ENCODE measurements at regions not wholly inside any gene's neighbourhood (a gene's known extent, or its start where the extent isn't known, plus 50 kb on each side); places are given as distances from the start of the nearest gene placed in this dataset.
"Not testable (repeated sequence)": the region's sequence is repeated elsewhere in the genome, so short reads cannot be mapped to it uniquely, and the experiment has no call there.

GRCh38 chr20:55099251-55099650 is 623.9 kb downstream of the DOK5 start:
- DNase-seq (ENCODE audit: extremely low read depth, low read depth) = no peak

GRCh38 chr20:55097621-55098020 is 622.2 kb downstream of the DOK5 start:
- DNase-seq (ENCODE audit: extremely low read depth, low read depth) = no peak

DNA sequence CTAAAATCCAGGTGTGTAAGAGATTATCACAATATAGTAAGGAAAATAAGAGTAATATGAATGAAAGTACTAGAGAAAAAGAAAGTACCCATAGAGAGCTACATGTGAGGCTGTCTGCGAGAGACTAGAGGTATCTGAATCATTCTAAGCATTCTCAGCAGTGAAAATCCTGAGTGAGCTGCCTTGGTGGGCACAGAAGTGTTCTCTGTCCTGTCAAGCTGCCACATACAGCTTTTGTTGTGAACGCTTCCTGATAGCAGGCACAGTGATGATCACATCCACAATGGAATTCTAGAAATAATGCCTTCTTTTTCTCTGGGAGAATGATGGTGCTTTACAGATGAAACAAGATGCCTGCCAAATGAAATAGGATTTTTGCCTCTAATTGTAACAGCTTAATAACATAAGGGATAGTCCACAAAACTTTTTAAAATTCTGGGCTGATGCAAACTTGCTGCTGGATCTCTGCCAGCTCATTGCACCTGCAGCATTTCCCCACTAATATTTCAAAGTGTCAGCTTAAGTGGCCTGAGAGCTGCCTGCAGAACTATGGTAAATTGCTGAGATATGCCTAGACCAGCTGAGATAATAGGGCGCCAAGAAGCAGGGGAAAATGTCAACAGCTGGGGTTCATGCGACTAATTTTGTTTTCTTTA is 620.5 kb downstream of the DOK5 start:
- no peak for DNase-seq (ENCODE audit: extremely low read depth, low read depth)

DNA sequence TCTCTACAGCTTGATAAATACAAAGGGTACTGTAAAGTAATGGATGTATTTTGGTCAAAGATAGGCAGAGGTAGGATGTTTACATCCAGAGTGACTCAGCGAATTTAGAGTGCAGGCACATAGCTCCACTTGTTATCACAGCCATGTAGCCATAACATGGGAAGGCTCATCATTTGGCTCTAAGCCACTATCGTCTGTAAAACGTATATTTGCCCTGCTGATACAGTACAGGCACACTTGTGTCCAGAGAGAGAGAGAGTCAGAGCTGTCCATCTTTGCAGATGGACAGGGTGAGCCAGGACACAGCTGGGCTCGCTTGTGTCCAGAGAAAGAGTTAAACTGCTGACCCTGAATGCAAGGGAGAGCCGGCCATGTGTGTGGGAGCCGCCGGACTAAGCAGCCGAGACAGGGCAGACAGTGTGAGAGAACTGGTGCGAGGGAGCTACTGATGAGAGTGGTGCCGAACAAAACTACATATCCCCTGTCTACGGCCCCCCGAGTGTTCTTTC is 619.0 kb downstream of the DOK5 start:
- DNase-seq (ENCODE audit: extremely low read depth, low read depth) = peak; percentile 3

DNA sequence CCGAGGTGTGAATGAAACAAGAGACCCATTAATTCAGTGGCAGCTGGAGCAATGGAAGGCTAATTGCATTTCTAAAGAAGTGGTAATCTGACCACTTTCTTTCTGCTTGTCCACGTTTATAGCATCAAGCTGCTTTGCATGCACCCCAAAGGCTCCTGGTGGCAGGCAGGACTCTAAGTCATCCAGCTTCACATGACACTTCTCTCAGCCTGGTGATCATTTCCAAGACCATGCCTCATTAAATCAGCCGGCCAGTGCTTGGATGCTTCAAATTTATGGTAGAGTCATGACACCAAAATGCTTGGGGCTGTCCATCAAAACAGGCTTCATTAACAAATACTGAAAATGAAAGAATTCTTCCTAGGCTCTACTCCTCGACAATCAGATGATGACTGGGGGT is 614.9 kb downstream of the DOK5 start:
- no peak for DNase-seq (ENCODE audit: extremely low read depth, low read depth)

GRCh38 chr20:55086421-55086820 is 611.0 kb downstream of the DOK5 start:
- no peak for DNase-seq (ENCODE audit: extremely low read depth, low read depth)

DNA sequence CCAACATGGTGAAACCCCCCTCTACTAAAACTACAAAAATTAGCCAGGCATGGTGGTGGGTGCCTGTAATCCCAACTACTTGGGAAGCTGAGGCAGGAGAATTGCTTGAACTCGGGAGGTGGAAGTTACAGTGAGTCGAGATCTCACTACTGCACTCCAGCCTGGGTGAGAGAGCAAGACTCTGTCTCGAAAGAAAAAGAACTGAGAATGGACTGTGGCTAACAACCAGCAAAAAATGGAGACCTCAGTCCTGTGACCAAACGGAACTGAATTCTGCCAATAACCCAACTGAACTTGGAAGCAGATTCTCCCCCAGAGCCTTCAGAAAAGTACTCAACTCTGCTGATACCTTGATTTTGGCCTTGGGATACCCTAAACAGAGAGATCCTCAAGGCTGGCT is 604.5 kb downstream of the DOK5 start:
- DNase-seq (ENCODE audit: extremely low read depth, low read depth) = no peak

DNA sequence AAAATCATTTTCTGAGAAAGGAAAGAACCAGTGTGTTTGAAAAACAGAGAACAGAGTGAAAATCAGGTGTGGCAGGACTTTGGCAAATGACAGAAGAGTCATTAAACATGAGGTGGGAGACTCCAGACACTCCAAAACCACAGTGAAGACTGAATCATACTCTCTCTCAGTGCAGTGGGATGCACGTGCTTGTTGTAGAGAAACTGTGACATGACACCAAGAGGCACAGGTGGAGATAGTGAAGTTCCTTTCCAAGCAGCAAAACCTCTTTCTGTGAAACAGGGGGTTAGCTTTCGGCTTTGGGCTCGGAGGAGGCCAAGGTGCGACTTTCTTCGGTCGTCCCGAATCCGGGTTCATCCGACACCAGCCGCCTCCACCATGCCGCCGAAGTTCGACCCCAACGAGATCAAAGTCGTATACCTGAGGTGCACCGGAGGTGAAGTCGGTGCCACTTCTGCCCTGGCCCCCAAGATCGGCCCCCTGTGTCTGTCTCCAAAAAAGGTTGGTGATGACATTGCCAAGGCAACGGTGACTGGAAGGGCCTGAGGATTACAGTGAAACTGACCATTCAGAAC is 599.0 kb downstream of the DOK5 start:
- not testable (repeated sequence) for DNase-seq (ENCODE audit: extremely low read depth, low read depth)

DNA sequence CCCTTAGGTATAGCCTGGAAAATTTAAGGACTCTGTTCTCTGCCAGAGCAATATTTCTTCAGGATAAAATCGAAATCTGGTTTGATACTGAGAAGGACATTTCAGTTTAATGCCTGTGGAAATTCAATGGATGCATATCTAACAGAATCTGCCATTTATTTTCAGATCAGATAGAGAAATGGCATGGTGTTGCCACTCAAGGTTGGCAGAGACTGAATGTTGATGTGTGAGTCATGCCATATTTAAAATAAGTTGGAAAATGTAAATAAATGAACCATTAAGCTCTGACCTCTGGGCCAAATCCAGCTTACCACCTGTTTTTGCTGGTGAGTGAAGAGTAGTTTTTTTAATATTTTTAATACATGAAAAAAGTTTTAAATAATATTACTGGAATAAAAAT is 594.6 kb downstream of the DOK5 start:
- no peak for DNase-seq (ENCODE audit: extremely low read depth, low read depth)

DNA sequence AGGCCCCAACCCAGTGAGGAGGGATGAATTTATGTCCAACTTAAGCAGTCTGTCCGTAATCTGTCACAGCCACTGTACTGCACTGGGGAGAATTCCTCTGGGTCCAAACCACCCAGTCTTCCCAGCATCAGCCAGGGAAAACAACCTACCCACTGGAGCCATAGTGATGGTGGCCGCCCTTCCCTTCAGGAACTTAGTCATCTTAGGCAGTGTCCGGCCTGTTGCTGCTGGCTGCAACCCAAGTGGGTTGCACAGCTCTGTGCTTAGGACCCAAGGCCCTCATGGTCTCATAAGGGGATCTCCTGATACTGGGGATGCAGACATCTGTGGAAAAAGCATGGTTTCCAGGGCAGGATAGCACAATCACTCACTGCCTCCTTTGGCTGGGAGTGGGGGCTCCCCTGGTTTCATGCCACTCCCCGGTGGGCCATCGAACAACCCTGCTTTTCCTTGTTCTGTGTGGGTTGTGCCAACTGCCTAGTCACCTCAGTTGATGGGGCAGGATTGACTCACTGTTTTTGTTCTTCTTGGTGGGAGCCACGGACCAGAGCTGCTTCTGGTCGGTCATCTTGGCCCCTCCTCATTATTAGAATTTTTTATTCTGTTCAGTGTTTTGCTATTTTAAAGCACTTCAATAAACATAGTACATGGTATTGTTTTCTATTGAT is 591.9 kb downstream of the DOK5 start:
- no peak for DNase-seq (ENCODE audit: extremely low read depth, low read depth)

GRCh38 chr20:55058938-55059337 is 583.5 kb downstream of the DOK5 start:
- no peak for DNase-seq (ENCODE audit: extremely low read depth, low read depth)

- DNase-seq (ENCODE audit: extremely low read depth, low read depth) = no peak
Measured at GRCh38 chr20:55057779-55058415, 582.5 kb downstream of the DOK5 start.

DNA sequence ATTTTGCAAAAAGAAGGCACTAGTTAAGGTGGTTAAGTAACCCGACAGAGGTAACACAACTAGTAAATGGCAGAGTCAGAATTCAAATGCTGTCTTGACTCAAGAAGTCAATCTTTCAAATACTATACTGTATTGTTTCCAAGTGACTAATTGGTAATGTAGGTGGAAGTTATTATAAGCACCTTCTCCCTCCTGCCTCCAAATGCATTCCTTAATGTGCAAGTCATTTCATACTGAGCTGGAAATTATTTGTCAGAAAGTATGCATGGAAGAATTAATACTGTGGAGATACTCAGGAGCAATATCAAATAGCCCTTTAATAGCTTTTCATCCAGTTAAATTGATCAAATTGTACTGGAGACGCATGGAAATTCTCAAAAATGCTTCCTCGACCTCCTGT is 579.1 kb downstream of the DOK5 start:
- no peak for DNase-seq (ENCODE audit: extremely low read depth, low read depth)

GRCh38 chr20:55053389-55053788 is 578.0 kb downstream of the DOK5 start:
- DNase-seq (ENCODE audit: extremely low read depth, low read depth) = no peak

GRCh38 chr20:55052459-55052858 is 577.1 kb downstream of the DOK5 start:
- no peak for DNase-seq (ENCODE audit: extremely low read depth, low read depth)

DNA sequence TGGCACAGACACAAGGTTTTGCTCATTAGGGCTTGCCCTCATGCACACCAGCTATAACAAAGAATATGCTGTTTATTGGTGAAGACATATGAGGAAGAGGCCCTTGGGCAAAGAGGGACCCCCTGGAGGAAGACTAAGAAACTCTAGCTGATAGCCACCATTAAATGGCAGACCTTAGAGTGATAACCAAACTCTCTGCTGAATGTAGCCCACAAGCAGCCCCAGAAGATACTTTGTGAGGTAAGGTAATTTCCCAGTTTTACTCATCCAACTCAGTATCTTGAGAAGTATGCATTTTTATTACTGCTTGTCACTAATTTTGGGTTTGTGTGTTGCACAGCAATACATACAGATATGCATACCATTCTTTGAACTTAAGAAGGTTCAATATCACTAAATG is 563.3 kb downstream of the DOK5 start:
- DNase-seq (ENCODE audit: extremely low read depth, low read depth) = no peak

DNA sequence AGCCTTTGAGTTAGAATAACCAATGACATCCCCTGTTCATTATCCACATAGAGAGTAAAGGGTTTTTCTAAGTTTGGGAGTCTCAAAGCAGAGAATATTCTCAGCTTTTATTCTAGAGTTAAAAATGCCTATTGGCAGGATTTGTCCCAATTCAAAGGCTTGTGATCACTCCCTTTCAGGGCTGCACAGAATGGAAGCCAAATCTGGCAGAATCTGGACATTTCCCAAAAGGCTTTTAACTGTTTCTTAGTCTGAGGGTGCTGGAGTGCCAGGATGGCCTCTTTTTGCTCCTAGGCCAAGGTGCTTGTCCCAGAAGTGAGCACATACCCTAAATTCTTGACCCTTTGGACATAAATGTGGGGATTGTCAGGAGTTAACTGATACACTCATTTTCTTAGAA is 556.6 kb downstream of the DOK5 start:
- no peak for DNase-seq (ENCODE audit: extremely low read depth, low read depth)

GRCh38 chr20:55014766-55015165 is 539.4 kb downstream of the DOK5 start:
- no peak for DNase-seq (ENCODE audit: extremely low read depth, low read depth)

- no peak for DNase-seq (ENCODE audit: extremely low read depth, low read depth)
Measured at GRCh38 chr20:55010761-55011160, 535.4 kb downstream of the DOK5 start.

GRCh38 chr20:55009066-55009465 is 533.7 kb downstream of the DOK5 start:
- no peak for DNase-seq (ENCODE audit: extremely low read depth, low read depth)

- no peak for DNase-seq (ENCODE audit: extremely low read depth, low read depth)
Measured at GRCh38 chr20:55004044-55004443, 528.7 kb downstream of the DOK5 start.

DNA sequence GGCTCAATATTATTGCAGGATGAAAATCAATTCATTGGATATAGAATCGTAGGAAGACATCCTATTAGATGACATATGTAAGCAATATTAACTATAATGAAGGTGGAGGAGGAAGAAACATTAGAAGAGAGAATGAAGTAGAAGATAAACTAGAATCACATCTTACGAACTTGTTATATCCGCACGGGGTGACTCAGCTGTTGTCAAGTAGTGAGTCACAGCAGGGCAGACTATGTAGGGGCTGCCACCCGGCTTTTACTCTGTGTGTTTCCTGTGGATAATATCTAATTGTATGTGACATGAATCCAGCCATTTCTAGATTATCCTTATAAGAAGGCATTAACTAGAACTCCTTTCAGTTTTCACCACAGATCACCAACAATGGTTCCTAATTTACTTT is 520.2 kb downstream of the DOK5 start:
- no peak for DNase-seq (ENCODE audit: extremely low read depth, low read depth)
